ENCODE measurements at regions not wholly inside any gene's neighbourhood (a gene's known extent, or its start where the extent isn't known, plus 50 kb on each side); places are given as distances from the start of the nearest gene placed in this dataset.

DNA sequence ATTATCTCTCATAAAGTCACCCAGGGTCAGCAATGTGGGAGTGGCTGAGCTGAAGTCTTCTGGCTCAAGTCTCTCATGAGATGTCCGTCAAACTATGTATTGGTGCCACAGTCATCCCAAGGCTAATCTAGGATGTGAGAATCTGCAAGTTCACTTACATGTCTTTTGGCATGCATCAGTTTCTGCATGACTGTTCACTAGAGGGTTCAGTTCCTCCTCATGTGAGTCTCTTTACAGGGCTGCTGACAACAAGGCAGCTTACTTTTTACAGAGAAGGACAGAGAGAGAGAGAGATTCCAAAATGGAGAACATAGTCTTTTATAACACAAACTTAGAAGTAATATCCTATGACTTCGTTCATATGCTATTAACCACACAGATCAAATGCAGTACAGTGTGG lies 328.8 kb upstream of the SLITRK1 start:
- Histone ChIP-seq H3K27me3 (no peaks in the 10 kb centered on the region), H3K4me3 (replicated peaks in 1 of 3) (no peak overlapping the region), H3K4me1 (no peaks in the 10 kb centered on the region), H3K36me3 (no peaks in the 10 kb centered on the region), H3K9me3 (no peaks in the 10 kb centered on the region), H3K27ac (no peak overlapping the region)
- TF ChIP-seq POLR2A (IDR thresholded peaks at IDR 0.05), result no peak
- TF ChIP-seq, protein P1, sequence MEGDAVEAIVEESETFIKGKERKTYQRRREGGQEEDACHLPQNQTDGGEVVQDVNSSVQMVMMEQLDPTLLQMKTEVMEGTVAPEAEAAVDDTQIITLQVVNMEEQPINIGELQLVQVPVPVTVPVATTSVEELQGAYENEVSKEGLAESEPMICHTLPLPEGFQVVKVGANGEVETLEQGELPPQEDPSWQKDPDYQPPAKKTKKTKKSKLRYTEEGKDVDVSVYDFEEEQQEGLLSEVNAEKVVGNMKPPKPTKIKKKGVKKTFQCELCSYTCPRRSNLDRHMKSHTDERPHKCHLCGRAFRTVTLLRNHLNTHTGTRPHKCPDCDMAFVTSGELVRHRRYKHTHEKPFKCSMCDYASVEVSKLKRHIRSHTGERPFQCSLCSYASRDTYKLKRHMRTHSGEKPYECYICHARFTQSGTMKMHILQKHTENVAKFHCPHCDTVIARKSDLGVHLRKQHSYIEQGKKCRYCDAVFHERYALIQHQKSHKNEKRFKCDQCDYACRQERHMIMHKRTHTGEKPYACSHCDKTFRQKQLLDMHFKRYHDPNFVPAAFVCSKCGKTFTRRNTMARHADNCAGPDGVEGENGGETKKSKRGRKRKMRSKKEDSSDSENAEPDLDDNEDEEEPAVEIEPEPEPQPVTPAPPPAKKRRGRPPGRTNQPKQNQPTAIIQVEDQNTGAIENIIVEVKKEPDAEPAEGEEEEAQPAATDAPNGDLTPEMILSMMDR (IDR thresholded peaks at IDR 0.05), result no peak
- WGBS, 2 donors, result 77 to 82% methylated on average over 2 of the region's 2 CpGs
- intact Hi-C loops (cut with DNase I), result no loop called here
- DNase-seq, result no peak

DNA sequence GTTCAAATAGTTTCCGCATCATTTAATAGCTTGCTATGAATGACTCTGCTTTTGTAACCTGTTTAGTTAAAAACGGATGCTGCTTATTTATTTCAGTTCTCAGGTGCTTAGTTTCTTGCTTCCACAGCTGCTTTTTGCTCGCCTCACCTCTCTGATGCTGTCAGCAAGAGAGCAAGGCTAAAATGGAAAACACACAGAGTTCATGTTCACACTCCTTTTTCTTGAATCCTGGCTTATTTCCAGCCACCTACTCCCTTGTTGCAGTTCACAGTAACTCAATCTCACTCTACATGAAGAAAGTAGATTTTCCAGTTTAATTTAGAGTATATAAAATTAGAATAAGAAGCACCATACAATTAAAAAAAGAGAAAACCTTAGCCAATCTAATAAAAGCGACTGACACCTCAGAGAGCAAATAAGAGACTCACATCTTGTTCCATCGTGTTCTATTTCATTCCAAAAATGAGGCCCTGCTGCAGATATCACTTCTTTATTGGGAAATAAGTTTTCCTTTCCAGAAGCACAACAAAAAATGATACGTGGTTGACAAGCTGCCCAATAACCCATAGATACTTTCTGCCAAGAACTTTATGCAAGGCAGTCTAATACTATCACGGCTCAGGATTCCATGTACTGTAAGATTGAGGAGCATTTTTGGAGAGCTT lies 326.1 kb upstream of the SLITRK1 start:
- WGBS, 2 donors, result 59 to 67% methylated on average over 7 of the region's 7 CpGs

DNA sequence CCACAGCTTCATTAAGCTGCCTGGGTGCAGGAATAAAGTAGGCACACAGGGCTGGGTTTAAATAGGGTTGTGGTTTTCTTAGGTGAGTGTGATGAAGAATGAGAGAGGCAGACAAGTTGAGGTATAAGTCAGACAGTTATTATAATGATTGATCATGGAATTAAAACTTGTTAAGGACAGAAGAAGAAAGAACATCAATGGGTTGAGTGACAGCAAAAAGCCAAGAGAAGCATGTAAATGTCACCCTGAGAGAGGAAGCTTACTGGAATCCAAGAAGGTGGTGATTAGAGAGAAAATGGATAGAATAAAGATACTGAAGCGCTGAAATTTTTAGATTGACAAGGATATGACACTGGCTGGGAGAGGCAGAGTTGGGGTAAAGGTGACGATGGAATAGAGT lies 325.2 kb upstream of the SLITRK1 start:
- intact Hi-C loops (cut with DNase I), result no loop called here
- Histone ChIP-seq H3K9me3 (no peaks in the 10 kb centered on the region), H3K4me1 (no peaks in the 10 kb centered on the region), H3K36me3 (no peaks in the 10 kb centered on the region), H3K4me3 (replicated peaks in 1 of 3) (no peak overlapping the region), H3K27me3 (no peaks in the 10 kb centered on the region), H3K27ac (no peak overlapping the region)
- TF ChIP-seq, protein P1 (IDR thresholded peaks at IDR 0.05), result no peak
- no peak for TF ChIP-seq POLR2A (IDR thresholded peaks at IDR 0.05)
- WGBS, 2 donors, result 94 to 96% methylated on average over 2 of the region's 2 CpGs
- no peak for DNase-seq

More for the DNA sequence above, 326.1 kb upstream of the SLITRK1 start:
- H3K4me3 ChIP-seq (replicated peaks in 1 of 3), result no peak overlapping the region
- H3K4me1 ChIP-seq, result no peaks in the 10 kb centered on the region
- intact Hi-C loops (cut with DNase I), result no loop called here
- H3K9me3 ChIP-seq, result no peaks in the 10 kb centered on the region
- H3K36me3 ChIP-seq, result no peaks in the 10 kb centered on the region
- no peak overlapping the region for H3K27ac ChIP-seq
- no peak for DNase-seq
- no peak for TF ChIP-seq POLR2A (IDR thresholded peaks at IDR 0.05)
- TF ChIP-seq, protein P1 (IDR thresholded peaks at IDR 0.05), result no peak
- H3K27me3 ChIP-seq, result no peaks in the 10 kb centered on the region

DNA sequence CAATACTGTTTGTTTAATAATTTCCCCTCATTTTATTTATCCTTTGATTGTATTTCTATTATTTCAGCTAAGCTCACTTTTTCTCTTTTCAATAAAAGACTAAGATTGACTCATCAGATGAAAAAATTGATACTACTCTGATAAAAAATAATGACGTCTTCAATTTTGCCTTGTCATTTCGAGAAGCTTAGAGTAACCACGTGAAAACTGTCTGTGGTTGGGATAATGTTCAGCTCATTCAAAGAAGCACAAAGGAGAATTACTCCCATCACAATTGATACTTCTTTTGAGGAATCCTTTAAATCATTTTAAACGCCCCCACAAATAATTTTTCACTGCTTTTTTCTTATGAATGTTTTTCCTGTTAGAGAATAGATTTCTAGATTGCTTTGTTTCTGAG lies 318.7 kb upstream of the SLITRK1 start:
- no peak for DNase-seq
- WGBS, 2 donors, result 58 to 75% methylated on average over 4 of the region's 4 CpGs
- TF ChIP-seq, protein P1 (IDR thresholded peaks at IDR 0.05), result no peak
- no peak for TF ChIP-seq POLR2A (IDR thresholded peaks at IDR 0.05)
- Histone ChIP-seq H3K27me3 (no peaks in the 10 kb centered on the region), H3K4me3 (replicated peaks in 1 of 3) (no peak overlapping the region), H3K36me3 (no peaks in the 10 kb centered on the region), H3K9me3 (no peaks in the 10 kb centered on the region), H3K27ac (no peak overlapping the region), H3K4me1 (no peaks in the 10 kb centered on the region)
- intact Hi-C loops (cut with DNase I), result no loop called here

- Histone ChIP-seq H3K27me3 (no peaks in the 10 kb centered on the region), H3K4me1 (no peaks in the 10 kb centered on the region), H3K4me3 (replicated peaks in 1 of 3) (no peak overlapping the region), H3K36me3 (no peaks in the 10 kb centered on the region), H3K9me3 (no peaks in the 10 kb centered on the region), H3K27ac (no peak overlapping the region)
- TF ChIP-seq, protein P1 (IDR thresholded peaks at IDR 0.05), result no peak
- no peak for TF ChIP-seq POLR2A (IDR thresholded peaks at IDR 0.05)
- DNase-seq, result no peak
- WGBS, 2 donors, result 86 to 88% methylated on average over 3 of the region's 3 CpGs
- intact Hi-C loops (cut with DNase I), result no loop called here
These were observed 309.9 kb upstream of the SLITRK1 start for GRCh38 chr13:84192125-84192524.
